ENCODE measurements at regions not wholly inside any gene's neighbourhood (a gene's known extent, or its start where the extent isn't known, plus 50 kb on each side); places are given as distances from the start of the nearest gene placed in this dataset.
"Not testable (repeated sequence)": the region's sequence is repeated elsewhere in the genome, so short reads cannot be mapped to it uniquely, and the experiment has no call there.

DNA sequence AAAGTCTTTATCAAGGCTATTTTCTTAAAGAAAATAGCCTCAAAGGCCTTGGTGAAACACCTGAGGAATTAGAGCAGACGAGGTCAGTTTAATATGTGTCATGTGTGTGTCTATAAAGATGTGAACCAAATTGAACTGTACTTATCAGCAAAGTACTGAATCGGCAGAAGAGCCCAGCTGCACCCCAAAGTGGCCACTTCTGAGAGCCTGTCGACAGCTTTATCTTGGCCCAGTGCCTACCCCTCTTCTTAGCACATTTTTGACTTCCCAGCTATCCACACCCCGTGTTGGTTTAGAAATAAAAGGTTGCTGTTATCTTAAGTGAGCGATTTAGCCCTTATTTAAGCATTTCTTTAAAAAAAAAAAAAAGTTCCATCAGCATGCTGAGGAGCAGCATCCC, 329.7 kb downstream of the FBXW7 start:
- in situ Hi-C loops (cut with HindIII; ENCODE audit: low sequenced_read_pairs): no loop called here
- no peak for DNase-seq (ENCODE audit: low spot score)

GRCh38 chr4:152202415-152202814, 333.5 kb downstream of the FBXW7 start:
- DNase-seq (ENCODE audit: low spot score): no peak
- in situ Hi-C loops (cut with HindIII; ENCODE audit: low sequenced_read_pairs): no loop called here

GRCh38 chr4:152200511-152201333, 335.2 kb downstream of the FBXW7 start:
- no peak for DNase-seq (ENCODE audit: low spot score)
- in situ Hi-C loops (cut with HindIII; ENCODE audit: low sequenced_read_pairs): no loop called here

GRCh38 chr4:152197211-152197610, 338.7 kb downstream of the FBXW7 start:
- DNase-seq (ENCODE audit: low spot score): peak; percentile 16
- in situ Hi-C loops (cut with HindIII; ENCODE audit: low sequenced_read_pairs): no loop called here

DNA sequence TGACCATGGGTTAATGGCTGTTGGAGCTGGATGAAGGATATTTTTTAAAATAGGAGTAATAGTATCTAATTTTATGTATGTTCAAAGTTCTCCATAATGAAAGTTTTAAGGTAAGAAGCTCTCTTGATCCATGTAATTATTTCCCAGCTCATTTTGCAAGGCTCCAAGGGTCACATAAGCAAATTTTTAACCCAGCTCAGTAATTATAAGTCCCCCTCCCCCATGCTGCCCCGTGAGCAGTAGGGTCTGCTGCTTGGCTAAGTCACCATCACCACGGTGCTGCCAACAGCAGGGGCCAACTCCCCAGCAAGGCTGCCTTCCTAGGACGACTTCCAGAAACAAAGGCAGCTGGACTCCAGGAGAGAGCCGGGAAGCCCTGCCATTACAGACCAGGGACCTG, 340.0 kb downstream of the FBXW7 start:
- DNase-seq (ENCODE audit: low spot score): no peak
- in situ Hi-C loops (cut with HindIII; ENCODE audit: low sequenced_read_pairs): no loop called here

- in situ Hi-C loops (cut with HindIII; ENCODE audit: low sequenced_read_pairs): no loop called here
- no peak for DNase-seq (ENCODE audit: low spot score)
These were observed 342.8 kb downstream of the FBXW7 start for GRCh38 chr4:152193059-152193458.

- in situ Hi-C loops (cut with HindIII; ENCODE audit: low sequenced_read_pairs): no loop called here
- DNase-seq (ENCODE audit: low spot score): no peak
These were observed 345.0 kb downstream of the FBXW7 start for GRCh38 chr4:152190907-152191306.

DNA sequence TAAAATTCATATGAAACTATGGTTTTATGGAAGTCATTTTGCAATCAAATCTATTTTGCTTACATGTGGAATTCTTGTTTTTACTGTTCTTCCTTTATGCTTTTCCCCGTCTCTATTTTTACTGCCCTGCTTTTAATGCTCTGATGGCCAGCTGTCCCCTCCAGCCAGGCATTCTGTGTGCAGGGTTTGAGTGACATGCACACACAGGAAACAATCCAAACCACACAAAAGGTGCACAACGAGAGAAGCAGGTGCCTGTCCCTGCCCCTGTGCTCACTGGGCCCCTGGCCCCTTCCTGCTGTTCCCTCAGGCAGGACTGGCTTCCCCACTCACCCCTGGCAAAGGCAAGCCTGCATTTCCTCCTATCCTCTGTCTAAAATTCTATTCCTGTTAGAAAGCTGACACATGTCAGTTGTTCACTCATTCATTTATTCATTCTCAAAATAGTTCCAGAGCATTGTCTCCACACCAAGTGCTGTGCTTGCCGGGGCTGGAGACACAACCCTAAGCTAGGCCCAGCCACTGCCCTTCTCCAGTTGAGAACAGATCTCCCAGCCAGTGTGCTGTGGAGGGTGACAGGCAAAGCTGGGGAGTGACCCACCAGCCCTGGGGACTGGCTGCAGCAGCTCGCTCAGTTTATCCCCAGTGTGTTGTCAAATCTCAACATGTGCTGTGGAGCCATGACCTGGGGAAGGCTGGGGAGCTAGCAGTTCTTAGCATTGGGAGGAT, 346.3 kb downstream of the FBXW7 start:
- DNase-seq (ENCODE audit: low spot score): peak; percentile 16
- in situ Hi-C loops (cut with HindIII; ENCODE audit: low sequenced_read_pairs): no loop called here

DNA sequence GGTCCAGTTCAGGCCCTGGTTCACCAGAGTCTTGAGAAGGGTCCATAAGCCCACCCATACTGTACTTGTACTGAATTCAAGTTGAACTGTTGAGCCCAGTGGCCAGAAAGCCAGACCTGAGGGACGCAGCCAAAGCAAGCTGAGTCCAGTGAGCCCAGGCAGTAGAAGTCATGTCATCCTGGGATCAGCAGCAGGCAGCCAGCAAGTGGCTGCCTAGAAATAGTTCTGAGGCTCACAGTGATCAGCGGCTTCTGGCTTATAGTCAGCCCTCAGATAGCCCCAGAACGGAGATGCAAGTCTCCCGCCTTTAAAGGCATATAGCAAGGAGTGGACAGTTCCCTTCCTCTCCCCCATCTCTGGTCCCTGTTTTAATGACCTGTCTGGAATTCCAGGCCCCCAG, 347.1 kb downstream of the FBXW7 start:
- in situ Hi-C loops (cut with HindIII; ENCODE audit: low sequenced_read_pairs): no loop called here
- peak; percentile 46 for DNase-seq (ENCODE audit: low spot score)

DNA sequence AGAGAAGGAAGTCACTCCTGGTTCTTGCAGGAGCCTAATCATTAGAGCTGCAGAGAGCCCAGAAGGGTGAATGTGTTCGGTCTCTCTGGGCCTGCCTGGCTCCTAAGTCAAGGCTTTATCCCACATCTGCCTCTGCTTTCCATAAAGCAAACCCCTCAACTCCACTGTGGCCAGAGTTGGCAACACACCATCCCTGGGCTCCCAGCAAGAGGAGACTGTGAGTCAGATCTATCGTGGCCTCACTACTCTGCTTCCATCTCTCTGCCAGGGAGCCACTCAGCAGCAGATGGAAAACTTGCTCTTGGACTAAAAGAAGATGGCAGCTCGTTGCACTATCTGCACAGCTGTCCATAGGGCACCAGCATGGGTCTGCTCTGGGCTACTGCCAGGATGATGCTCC, 348.2 kb downstream of the FBXW7 start:
- DNase-seq (ENCODE audit: low spot score): no peak
- in situ Hi-C loops (cut with HindIII; ENCODE audit: low sequenced_read_pairs): no loop called here

GRCh38 chr4:152185786-152186550, 349.9 kb downstream of the FBXW7 start:
- in situ Hi-C loops (cut with HindIII; ENCODE audit: low sequenced_read_pairs): no loop called here
- no peak for DNase-seq (ENCODE audit: low spot score)

- in situ Hi-C loops (cut with HindIII; ENCODE audit: low sequenced_read_pairs): no loop called here
- no peak for DNase-seq (ENCODE audit: low spot score)
These were observed 354.7 kb downstream of the FBXW7 start for GRCh38 chr4:152181150-152181549.

GRCh38 chr4:152180369-152180768, 355.5 kb downstream of the FBXW7 start:
- in situ Hi-C loops (cut with HindIII; ENCODE audit: low sequenced_read_pairs): no loop called here
- DNase-seq (ENCODE audit: low spot score): no peak

DNA sequence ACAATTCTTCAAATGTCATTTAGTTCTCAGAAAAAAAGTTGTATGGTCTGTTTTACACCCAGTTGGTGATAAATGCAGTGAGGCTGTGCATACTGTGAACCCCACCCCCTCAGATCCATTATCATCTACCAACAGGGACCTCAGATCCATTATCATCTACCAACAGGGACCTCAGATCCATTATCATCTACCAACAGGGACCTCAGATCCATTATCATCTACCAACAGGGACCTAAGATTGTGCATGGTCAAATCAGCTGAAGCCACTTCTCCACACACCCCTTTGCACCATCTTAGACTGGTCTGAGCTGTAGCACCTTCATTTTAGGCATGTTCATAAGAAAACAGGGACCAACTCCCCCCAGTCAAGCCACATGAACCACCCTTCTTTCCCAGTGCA, 358.4 kb downstream of the FBXW7 start:
- DNase-seq (ENCODE audit: low spot score); in situ Hi-C loops (cut with HindIII; ENCODE audit: low sequenced_read_pairs): not testable (repeated sequence)

- in situ Hi-C loops (cut with HindIII; ENCODE audit: low sequenced_read_pairs): no loop called here
- no peak for DNase-seq (ENCODE audit: low spot score)
These were observed 359.2 kb downstream of the FBXW7 start for GRCh38 chr4:152176627-152177214.

DNA sequence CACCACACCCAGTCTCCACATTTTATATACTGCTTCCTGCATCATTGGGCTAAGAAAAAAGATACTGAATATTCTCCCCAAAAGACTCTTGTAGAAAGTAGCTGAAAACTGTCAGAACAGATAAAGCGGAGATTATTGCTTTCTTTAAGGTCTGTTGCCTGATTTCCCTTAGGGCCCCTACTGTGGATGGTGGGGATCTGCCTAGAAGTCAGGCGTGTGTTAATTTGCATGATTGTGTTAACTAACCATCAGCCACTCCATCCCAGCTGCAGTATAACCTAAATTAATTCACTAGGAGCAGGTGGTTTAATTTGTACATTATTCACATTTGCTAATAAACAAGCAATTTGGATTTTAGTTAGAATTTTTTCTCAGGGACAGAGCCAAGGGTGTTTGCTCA, 360.3 kb downstream of the FBXW7 start:
- no peak for DNase-seq (ENCODE audit: low spot score)
- in situ Hi-C loops (cut with HindIII; ENCODE audit: low sequenced_read_pairs): no loop called here

GRCh38 chr4:152172146-152172545, 363.7 kb downstream of the FBXW7 start:
- DNase-seq (ENCODE audit: low spot score): no peak
- in situ Hi-C loops (cut with HindIII; ENCODE audit: low sequenced_read_pairs): no loop called here

DNA sequence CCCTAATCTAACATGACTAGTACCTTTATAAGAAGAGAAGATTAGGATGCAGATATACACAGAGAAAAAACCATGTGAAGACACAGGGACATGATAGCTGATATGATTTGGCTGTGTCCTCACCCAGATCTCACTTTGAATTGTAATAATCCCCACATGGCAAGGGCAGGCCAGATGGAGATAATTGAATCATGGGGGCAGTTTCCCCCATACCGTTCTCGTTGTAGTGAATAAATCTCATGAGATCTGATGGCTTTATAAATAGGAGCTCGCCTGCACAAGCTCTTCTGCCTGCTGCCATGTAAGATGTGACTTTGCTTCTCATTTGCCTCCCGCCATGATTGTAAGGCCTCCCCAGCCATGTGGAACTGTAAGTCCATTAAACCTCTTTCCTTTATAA, 364.3 kb downstream of the FBXW7 start:
- no peak for DNase-seq (ENCODE audit: low spot score)
- in situ Hi-C loops (cut with HindIII; ENCODE audit: low sequenced_read_pairs): no loop called here

DNA sequence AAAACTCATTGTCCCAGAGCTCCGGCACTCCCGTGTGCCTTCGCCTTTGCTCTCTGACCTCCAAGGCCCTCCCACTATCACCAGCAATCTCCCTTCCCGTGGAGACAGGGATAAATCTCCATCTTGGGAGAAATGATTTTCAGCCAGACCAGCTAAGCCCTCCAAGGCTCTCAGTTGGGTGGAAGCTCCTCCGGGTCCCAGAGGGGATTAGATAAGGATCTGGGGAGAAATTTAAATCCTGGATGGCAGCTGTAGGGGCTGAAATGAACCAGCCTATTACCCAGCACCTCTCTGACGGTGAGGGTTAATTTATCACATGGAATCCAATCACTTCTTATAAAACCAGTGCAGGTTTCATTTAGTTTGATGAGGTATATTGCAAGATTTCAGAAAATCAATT, 366.2 kb downstream of the FBXW7 start:
- DNase-seq (ENCODE audit: low spot score): no peak
- in situ Hi-C loops (cut with HindIII; ENCODE audit: low sequenced_read_pairs): no loop called here
